ENCODE measurements at regions not wholly inside any gene's neighbourhood (a gene's known extent, or its start where the extent isn't known, plus 50 kb on each side); places are given as distances from the start of the nearest gene placed in this dataset.

- Mint-ChIP-seq H3K4me1 (ENCODE audit: low read depth) (peaks cover 5% of the 10 kb centered on the region), H3K27ac (no peak overlapping the region), H3K36me3 (ENCODE audit: low read depth) (no peaks in the 10 kb centered on the region), H3K4me3 (no peak overlapping the region), H3K27me3 (ENCODE audit: low read depth) (peaks cover 76% of the 10 kb centered on the region), H3K9me3 (no peaks in the 10 kb centered on the region)
These were observed 104.7 kb upstream of the E2F8 start for GRCh38 chr11:19345519-19345847.

DNA sequence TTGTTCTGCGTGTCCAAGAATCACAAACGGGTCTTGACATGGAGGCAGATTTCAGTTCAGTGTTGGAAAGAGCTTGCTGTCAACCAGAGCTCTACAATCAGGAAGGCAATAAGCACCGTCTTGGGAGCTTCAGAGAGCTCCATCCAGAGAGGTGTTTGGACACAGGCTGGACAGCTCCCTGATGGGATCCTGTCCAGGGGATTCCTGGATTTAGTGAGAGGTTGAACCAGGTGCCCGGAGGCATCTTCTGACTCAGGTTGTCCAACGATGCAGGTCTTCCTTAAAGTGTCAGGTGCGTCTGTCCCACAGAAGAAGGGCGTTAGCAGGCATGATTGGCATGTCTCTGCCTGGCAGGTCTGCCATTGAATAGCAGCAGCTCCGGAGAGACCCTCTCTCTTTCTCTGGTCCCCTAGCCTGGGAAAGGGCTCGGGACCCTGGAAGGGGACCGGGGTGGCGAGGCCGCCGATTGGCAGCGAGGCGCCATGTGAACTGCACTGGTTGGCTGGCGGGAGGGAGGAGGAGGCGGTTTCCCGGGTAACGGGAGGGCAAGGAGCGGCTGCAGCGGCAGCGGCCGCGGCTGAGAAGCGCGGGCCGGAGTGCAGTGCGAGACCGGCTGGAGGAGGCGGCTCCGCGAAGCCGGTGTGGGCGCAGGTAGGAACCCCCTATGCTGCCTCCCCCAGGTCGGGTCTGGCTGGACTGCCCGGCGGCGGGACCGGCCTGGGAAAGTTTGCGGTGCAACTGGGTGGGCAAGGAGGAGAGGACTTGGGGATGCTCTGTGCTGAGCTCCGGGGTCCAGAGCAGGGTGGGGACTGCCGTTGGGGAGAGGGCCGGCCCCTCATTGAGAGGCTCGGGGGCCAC lies 104.1 kb upstream of the E2F8 start:
- Mint-ChIP-seq H3K27ac (no peak overlapping the region), H3K27me3 (ENCODE audit: low read depth) (peaks cover 77% of the 10 kb centered on the region), H3K9me3 (no peaks in the 10 kb centered on the region), H3K4me3 (no peak overlapping the region), H3K4me1 (ENCODE audit: low read depth) (peaks cover 5% of the 10 kb centered on the region), H3K36me3 (ENCODE audit: low read depth) (no peaks in the 10 kb centered on the region)

- Mint-ChIP-seq H3K36me3 (ENCODE audit: low read depth) (no peaks in the 10 kb centered on the region), H3K9me3 (no peaks in the 10 kb centered on the region), H3K27me3 (ENCODE audit: low read depth) (peaks cover 71% of the 10 kb centered on the region), H3K4me1 (ENCODE audit: low read depth) (peaks cover 5% of the 10 kb centered on the region), H3K4me3 (no peak overlapping the region), H3K27ac (no peak overlapping the region)
These were observed 101.3 kb upstream of the E2F8 start for GRCh38 chr11:19342036-19342435.

DNA sequence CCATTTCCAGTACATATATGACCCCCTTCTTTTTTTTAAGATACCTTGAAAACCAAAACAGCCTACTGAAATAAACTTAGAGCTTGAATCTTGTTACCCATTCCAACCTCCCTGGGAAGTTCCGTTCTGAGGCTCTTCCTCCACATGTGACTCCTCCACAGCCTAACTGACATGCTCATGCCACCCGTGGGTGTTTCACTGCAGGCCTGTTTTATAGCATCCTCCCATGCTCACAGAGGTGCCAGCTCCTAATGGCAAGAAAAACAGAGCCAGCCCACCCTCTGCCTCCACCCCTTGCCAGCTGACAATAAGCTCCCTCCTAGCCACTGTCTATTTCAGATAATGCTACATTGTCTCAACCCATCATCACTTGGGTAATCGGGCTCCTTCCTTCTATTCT lies 97.6 kb upstream of the E2F8 start:
- H3K27me3 Mint-ChIP-seq (ENCODE audit: low read depth): peaks cover 54% of the 10 kb centered on the region
- H3K4me1 Mint-ChIP-seq (ENCODE audit: low read depth): no peaks in the 10 kb centered on the region
- no peak overlapping the region for H3K27ac Mint-ChIP-seq
- no peaks in the 10 kb centered on the region for H3K36me3 Mint-ChIP-seq (ENCODE audit: low read depth)
- no peak overlapping the region for H3K4me3 Mint-ChIP-seq
- H3K9me3 Mint-ChIP-seq: no peaks in the 10 kb centered on the region

- no peaks in the 10 kb centered on the region for H3K4me1 Mint-ChIP-seq (ENCODE audit: low read depth)
- peaks cover 50% of the 10 kb centered on the region for H3K27me3 Mint-ChIP-seq (ENCODE audit: low read depth)
- no peak overlapping the region for H3K27ac Mint-ChIP-seq
- no peaks in the 10 kb centered on the region for H3K9me3 Mint-ChIP-seq
- H3K36me3 Mint-ChIP-seq (ENCODE audit: low read depth): no peaks in the 10 kb centered on the region
- no peak overlapping the region for H3K4me3 Mint-ChIP-seq
These were observed 97.0 kb upstream of the E2F8 start for GRCh38 chr11:19337779-19338178.

GRCh38 chr11:19336331-19336730 lies 95.6 kb upstream of the E2F8 start:
- Mint-ChIP-seq H3K4me1 (ENCODE audit: low read depth) (no peaks in the 10 kb centered on the region), H3K9me3 (no peaks in the 10 kb centered on the region), H3K27ac (no peak overlapping the region), H3K4me3 (no peak overlapping the region), H3K36me3 (ENCODE audit: low read depth) (no peaks in the 10 kb centered on the region), H3K27me3 (ENCODE audit: low read depth) (peaks cover 42% of the 10 kb centered on the region)

- Mint-ChIP-seq H3K4me3 (no peak overlapping the region), H3K27ac (no peak overlapping the region), H3K27me3 (ENCODE audit: low read depth) (peaks cover 24% of the 10 kb centered on the region), H3K9me3 (no peaks in the 10 kb centered on the region), H3K4me1 (ENCODE audit: low read depth) (no peaks in the 10 kb centered on the region), H3K36me3 (ENCODE audit: low read depth) (no peaks in the 10 kb centered on the region)
These were observed 91.7 kb upstream of the E2F8 start for GRCh38 chr11:19332476-19332875.

- Mint-ChIP-seq H3K27me3 (ENCODE audit: low read depth) (peaks cover 17% of the 10 kb centered on the region), H3K9me3 (no peaks in the 10 kb centered on the region), H3K4me1 (ENCODE audit: low read depth) (no peaks in the 10 kb centered on the region), H3K36me3 (ENCODE audit: low read depth) (no peaks in the 10 kb centered on the region), H3K27ac (no peak overlapping the region), H3K4me3 (no peak overlapping the region)
These were observed 89.7 kb upstream of the E2F8 start for GRCh38 chr11:19330416-19330815.

- Mint-ChIP-seq H3K27ac (no peak overlapping the region), H3K9me3 (no peaks in the 10 kb centered on the region), H3K27me3 (ENCODE audit: low read depth) (peaks cover 19% of the 10 kb centered on the region), H3K4me1 (ENCODE audit: low read depth) (no peaks in the 10 kb centered on the region), H3K4me3 (no peak overlapping the region), H3K36me3 (ENCODE audit: low read depth) (no peaks in the 10 kb centered on the region)
These were observed 89.2 kb upstream of the E2F8 start for GRCh38 chr11:19329970-19330369.

DNA sequence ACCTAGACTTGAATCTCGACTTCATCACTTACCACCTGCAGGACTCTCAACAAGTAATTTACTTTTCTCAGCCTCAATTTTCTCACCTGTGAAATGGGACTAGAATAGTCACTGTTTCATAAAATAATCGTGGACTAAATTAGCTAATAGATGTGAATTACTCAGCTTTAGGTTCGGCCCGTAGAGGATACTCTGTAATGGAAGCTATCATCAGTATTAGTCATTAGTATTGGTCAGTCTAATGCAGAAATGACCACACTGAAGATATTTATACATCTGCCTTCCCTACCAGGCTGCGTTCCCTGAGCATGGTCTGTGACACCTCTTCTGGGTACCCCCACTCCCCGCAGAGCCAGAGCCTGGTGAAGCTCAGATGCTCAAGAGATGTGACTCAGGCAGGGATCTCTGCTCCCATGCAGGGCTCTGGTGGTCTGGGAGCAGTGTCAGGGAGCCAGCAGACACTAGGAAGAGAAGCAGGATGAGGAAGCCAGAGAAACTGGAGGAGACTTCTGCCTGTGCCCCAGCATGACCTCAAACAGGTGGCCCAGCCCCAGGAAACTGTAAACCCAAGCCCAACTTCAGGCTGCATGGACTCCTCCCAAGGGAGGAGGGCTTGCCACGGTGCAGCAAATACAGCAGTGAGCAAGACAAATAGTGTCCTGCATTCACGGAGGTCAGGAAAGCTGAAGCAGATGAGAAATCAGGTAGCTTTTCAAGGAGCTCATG lies 88.0 kb upstream of the E2F8 start:
- H3K27me3 Mint-ChIP-seq (ENCODE audit: low read depth): peaks cover 24% of the 10 kb centered on the region
- H3K4me3 Mint-ChIP-seq: no peak overlapping the region
- no peaks in the 10 kb centered on the region for H3K36me3 Mint-ChIP-seq (ENCODE audit: low read depth)
- no peaks in the 10 kb centered on the region for H3K4me1 Mint-ChIP-seq (ENCODE audit: low read depth)
- no peaks in the 10 kb centered on the region for H3K9me3 Mint-ChIP-seq
- H3K27ac Mint-ChIP-seq: no peak overlapping the region

DNA sequence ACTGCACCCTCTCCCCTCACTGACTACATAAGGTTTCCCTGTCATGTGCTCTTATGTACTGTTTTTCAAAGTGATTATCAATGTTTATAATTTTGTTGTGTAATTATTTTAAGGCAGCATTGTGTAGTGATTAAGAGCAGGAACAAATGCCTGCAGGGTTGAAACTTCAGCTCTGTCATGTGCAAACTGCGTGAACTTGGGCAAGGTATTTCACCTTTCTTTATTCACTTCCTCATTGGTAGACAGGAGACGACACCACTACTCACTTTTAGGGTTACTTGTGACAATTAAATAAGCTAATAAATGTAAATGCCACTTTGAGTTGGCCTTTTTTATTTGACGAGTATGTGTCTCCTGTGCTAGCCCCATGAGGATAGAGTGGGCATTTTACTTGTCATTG lies 86.5 kb upstream of the E2F8 start:
- H3K36me3 Mint-ChIP-seq (ENCODE audit: low read depth): no peaks in the 10 kb centered on the region
- H3K27me3 Mint-ChIP-seq (ENCODE audit: low read depth): peaks cover 29% of the 10 kb centered on the region

GRCh38 chr11:19326499-19326898 lies 85.8 kb upstream of the E2F8 start:
- Mint-ChIP-seq H3K9me3 (no peaks in the 10 kb centered on the region), H3K27ac (no peak overlapping the region), H3K4me1 (ENCODE audit: low read depth) (no peaks in the 10 kb centered on the region), H3K4me3 (no peak overlapping the region), H3K27me3 (ENCODE audit: low read depth) (peaks cover 32% of the 10 kb centered on the region), H3K36me3 (ENCODE audit: low read depth) (no peaks in the 10 kb centered on the region)

More for the DNA sequence above, 86.5 kb upstream of the E2F8 start:
- H3K4me3 Mint-ChIP-seq: no peak overlapping the region
- H3K27ac Mint-ChIP-seq: no peak overlapping the region
- H3K4me1 Mint-ChIP-seq (ENCODE audit: low read depth): no peaks in the 10 kb centered on the region
- no peaks in the 10 kb centered on the region for H3K9me3 Mint-ChIP-seq

- peaks cover 33% of the 10 kb centered on the region for H3K27me3 Mint-ChIP-seq (ENCODE audit: low read depth)
- H3K27ac Mint-ChIP-seq: no peak overlapping the region
- no peaks in the 10 kb centered on the region for H3K36me3 Mint-ChIP-seq (ENCODE audit: low read depth)
- H3K9me3 Mint-ChIP-seq: no peaks in the 10 kb centered on the region
- no peaks in the 10 kb centered on the region for H3K4me1 Mint-ChIP-seq (ENCODE audit: low read depth)
- no peak overlapping the region for H3K4me3 Mint-ChIP-seq
These were observed 82.8 kb upstream of the E2F8 start for GRCh38 chr11:19323502-19323901.

- Mint-ChIP-seq H3K27ac (no peak overlapping the region), H3K36me3 (ENCODE audit: low read depth) (no peaks in the 10 kb centered on the region), H3K27me3 (ENCODE audit: low read depth) (peaks cover 28% of the 10 kb centered on the region), H3K9me3 (no peaks in the 10 kb centered on the region), H3K4me1 (ENCODE audit: low read depth) (no peaks in the 10 kb centered on the region), H3K4me3 (no peak overlapping the region)
These were observed 80.6 kb upstream of the E2F8 start for GRCh38 chr11:19321351-19321750.

- peaks cover 28% of the 10 kb centered on the region for H3K27me3 Mint-ChIP-seq (ENCODE audit: low read depth)
- no peaks in the 10 kb centered on the region for H3K4me1 Mint-ChIP-seq (ENCODE audit: low read depth)
- no peaks in the 10 kb centered on the region for H3K9me3 Mint-ChIP-seq
- H3K27ac Mint-ChIP-seq: no peak overlapping the region
- H3K4me3 Mint-ChIP-seq: no peak overlapping the region
- H3K36me3 Mint-ChIP-seq (ENCODE audit: low read depth): no peaks in the 10 kb centered on the region
These were observed 80.1 kb upstream of the E2F8 start for GRCh38 chr11:19320827-19321226.

Measured in T-helper 1 cell treated with Interleukin-12 subunit alpha and Interleukin-12 subunit beta and Interleukin-4 antibody, amounts not matched to agents 30 μg/mL and 1 μg/mL, for 36 hours (primary cell).